ENCODE measurements at regions not wholly inside any gene's neighbourhood (a gene's known extent, or its start where the extent isn't known, plus 50 kb on each side); places are given as distances from the start of the nearest gene placed in this dataset.

DNA sequence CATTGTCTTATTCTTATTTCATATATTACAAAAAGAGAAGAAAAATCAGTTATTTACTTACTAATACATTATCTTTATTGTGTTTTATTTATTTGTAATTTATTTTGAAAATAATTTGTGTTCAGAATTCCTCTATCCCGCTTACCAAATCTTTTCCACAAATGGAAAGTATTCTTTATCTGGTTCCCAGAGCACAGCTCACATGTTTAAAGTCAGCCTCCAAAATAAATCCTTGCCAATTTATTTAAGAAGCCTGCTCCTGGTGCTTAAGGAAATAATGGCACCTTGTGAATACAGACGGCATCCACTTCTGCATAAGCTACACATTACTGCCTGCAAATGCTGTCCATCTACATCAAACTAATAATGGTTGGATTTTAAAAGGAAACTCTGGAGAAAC lies 435.4 kb downstream of the MTRR start:
- FAIRE-seq = no peak
- DNase-seq (ENCODE audit: extremely low spot score, insufficient read length, low read depth) = no peak

- no peak for FAIRE-seq
- DNase-seq (ENCODE audit: extremely low spot score, insufficient read length, low read depth) = no peak
Observed at GRCh38 chr5:8306288-8306896, 437.4 kb downstream of the MTRR start.

GRCh38 chr5:8314965-8315364 lies 446.0 kb downstream of the MTRR start:
- FAIRE-seq (no peak), DNase-seq (ENCODE audit: extremely low spot score, insufficient read length, low read depth) (no peak)

GRCh38 chr5:8316608-8317280 lies 447.8 kb downstream of the MTRR start:
- FAIRE-seq = no peak
- DNase-seq (ENCODE audit: extremely low spot score, insufficient read length, low read depth) = no peak

DNA sequence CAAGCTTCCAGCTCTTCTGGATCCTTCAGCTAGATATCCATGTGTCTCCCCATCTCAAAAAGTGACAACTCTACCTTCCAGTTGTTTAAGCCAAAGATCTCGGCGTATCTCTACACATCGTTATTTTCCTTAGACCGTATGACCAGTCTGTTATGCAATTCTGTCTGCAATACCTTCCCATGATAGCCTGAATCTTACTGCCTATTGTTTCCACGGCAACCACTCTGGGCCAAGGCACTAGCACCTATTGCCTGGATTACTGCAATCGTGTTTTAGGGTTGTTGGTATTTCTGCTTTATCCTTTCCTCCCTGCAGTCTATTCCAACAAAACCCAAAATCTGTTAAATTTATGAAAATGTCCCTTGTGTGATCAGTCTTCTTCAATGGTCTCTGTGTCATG lies 448.4 kb downstream of the MTRR start:
- FAIRE-seq (no peak), DNase-seq (ENCODE audit: extremely low spot score, insufficient read length, low read depth) (no peak)

- no peak for DNase-seq (ENCODE audit: extremely low spot score, insufficient read length, low read depth)
- FAIRE-seq = no peak
Observed at GRCh38 chr5:8320244-8320643, 451.3 kb downstream of the MTRR start.

DNA sequence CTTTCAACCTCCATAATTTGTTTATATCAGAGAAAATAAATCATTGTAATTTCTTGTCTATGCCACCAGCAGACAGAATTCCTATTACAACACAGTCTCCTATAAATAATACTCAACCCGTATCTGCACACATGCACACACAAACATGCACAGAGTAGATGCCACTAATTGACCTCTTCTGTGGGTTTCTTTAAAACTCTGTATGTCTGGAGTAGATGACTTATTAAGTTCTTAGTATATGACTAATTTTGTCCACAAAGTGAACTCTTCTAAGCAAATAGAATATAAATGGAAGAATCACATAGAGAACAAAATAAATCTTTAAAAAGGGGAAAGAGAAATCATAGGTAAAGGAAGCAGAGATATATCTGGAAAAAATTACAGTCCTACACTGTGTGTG lies 452.3 kb downstream of the MTRR start:
- DNase-seq (ENCODE audit: extremely low spot score, insufficient read length, low read depth) (no peak), FAIRE-seq (no peak)

- FAIRE-seq (no peak), DNase-seq (ENCODE audit: extremely low spot score, insufficient read length, low read depth) (no peak)
Observed at GRCh38 chr5:8322484-8322883, 453.5 kb downstream of the MTRR start.

DNA sequence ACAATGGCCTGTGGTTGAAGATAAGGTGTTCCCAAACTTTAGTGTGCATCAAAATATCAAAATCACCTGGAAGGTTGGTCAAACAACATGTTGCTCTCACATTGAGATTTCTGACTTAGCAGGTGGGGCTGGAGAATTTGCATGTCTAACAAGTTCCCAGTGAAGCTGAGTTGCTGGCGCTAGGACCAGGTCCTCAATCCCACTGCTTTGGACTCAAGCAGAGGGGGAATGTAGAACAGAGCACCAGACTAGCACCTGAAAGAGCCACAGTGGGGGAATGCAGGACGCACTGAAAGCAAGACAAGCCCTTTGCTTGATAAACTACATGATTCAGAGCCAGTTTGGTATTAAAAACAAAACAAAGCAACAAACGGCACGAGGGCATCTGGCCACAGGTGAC lies 458.1 kb downstream of the MTRR start:
- DNase-seq (ENCODE audit: extremely low spot score, insufficient read length, low read depth) = no peak
- no peak for FAIRE-seq

DNA sequence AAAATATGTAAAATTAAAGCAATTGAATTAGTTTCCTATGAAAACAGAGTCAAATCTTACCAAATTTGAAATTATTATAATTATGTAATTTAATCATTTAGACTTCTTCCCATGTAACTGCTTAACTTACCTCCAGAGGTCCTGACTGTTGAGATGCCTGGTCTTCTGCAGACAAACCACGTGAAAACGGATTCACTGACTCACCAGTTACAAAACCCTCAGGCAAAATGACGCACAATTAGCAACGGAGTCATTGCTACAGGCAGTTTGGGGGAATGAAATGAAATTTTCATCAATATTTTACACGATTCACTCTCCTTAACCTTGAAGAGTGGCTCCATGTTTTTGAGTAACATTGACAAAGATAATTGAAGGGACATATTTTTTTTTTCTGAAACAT lies 460.8 kb downstream of the MTRR start:
- no peak for FAIRE-seq
- no peak for DNase-seq (ENCODE audit: extremely low spot score, insufficient read length, low read depth)

GRCh38 chr5:8332666-8333445 lies 463.9 kb downstream of the MTRR start:
- FAIRE-seq (no peak), DNase-seq (ENCODE audit: extremely low spot score, insufficient read length, low read depth) (no peak)

DNA sequence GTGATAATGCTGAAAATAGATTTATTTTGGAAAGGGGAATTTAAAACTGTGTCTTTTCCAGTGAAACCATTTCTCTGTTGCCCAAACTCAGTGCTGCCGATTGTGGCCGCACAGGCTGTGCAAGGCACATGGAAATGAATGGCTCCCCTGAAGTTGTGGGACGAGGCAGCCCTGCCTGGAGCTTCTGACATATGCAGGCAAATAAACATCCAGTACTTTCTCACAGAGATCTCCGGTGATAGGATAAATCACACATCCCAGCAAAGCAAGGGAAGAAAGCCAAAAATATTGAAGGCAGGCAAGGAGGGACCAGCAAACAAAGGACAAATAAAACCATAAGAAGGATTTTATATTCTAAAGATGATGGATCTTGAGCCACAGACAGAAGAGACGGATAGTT lies 464.5 kb downstream of the MTRR start:
- FAIRE-seq = no peak
- DNase-seq (ENCODE audit: extremely low spot score, insufficient read length, low read depth) = no peak

- FAIRE-seq (no peak), DNase-seq (ENCODE audit: extremely low spot score, insufficient read length, low read depth) (no peak)
Observed at GRCh38 chr5:8333977-8334376, 465.0 kb downstream of the MTRR start.

DNA sequence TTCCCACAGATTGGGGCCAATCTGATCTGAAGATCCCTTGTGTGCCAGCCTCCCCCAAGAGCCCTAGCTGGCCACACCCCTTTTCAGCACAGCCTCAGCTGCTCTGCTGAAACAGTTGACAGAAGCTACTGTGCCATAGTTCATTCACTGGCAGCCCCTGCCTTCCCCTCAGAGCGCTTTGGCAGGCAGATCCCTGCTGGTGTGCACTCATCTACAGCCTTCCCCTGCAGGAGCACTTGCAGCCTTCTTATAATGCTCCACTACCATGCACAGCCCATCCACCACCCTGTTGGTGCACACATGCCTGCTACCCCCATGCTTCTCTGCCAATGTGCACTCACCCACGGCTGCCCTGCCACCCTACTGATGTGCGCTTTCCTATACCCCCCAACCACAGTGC lies 471.3 kb downstream of the MTRR start:
- FAIRE-seq = no peak

DNA sequence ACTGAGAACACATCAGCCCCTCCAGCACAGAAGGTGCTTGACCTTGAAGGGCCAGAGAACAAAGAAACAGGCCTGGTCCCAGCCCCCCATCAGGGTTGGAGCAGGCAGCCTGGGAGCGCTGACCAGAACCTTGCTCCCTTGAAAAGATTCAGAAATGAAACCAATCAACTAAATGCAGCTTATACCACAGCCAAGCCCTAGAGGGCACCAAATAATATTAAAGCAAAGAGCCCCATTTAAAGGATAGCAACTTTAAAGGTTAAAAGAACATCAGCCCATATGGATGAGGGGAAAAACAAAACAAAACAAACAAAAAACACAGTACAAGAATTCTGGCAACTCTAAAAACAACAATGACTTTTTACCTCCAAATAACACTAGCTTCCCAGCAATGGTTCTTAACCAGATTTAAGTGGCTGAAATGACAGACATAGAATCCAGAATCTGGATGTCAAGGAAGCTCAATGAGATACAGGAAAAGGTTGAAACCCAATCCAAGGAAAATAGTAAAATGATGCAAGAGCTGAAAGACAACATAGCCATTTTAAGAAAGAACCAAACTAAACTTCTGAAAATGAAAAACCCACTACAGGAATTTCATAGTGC lies 471.9 kb downstream of the MTRR start:
- DNase-seq (ENCODE audit: extremely low spot score, insufficient read length, low read depth) (no peak), FAIRE-seq (no peak)

More for the DNA sequence above, 471.3 kb downstream of the MTRR start:
- no peak for DNase-seq (ENCODE audit: extremely low spot score, insufficient read length, low read depth)

- no peak for FAIRE-seq
- no peak for DNase-seq (ENCODE audit: extremely low spot score, insufficient read length, low read depth)
Observed at GRCh38 chr5:8341406-8341805, 472.5 kb downstream of the MTRR start.

- no peak for FAIRE-seq
- DNase-seq (ENCODE audit: extremely low spot score, insufficient read length, low read depth) = no peak
Observed at GRCh38 chr5:8347984-8348383, 479.0 kb downstream of the MTRR start.

DNA sequence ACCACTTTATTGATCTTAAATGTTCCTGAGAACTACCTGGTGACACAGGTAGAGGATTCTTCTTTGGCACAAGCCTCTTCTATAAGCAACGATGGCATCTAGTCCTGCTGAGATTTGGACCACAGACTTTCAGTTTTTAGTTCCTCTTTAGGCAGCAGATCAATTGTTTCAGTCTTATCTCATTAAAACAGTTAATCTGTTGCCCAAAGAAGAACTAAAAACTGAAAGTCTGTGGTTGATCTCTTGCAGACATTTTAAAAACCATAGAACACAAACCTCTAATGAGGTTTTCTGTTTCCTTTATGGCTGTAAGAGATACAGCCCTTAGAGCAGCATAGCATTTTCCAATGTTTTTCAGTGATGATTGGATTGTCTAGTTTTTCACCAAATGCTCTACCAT lies 480.9 kb downstream of the MTRR start:
- DNase-seq (ENCODE audit: extremely low spot score, insufficient read length, low read depth) (no peak), FAIRE-seq (peak; percentile 69)

DNA sequence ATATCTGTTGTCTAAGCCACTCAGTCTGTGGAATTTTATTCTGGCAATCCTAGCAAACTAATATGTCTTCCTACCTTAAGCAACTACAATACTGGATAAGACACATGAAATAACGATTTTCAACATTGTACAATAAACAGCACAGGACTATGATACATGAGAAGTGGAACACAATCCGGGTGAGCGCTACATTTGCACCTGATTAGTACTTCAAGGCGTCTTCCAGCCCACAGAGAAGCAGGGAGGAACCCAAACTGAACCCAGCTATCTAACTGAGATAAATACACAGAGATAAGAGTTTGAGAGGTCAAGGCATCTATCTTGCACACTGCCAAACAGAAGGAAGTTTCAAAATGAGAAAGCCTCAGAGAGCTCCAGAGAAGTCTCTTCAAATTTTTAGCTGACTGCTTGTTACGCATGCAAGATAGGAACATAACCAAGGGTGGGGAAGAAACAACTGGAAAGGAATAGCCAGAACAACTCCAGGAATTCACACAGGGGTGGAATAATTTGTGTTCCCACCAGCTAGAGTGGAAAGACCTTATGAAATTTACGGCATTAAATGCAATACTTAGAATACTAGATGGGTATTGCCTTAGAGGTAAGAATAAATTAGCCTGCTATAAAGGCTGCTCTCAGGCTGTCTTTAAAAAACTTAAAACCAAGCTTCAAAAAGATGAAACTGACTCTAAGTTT lies 481.8 kb downstream of the MTRR start:
- no peak for DNase-seq (ENCODE audit: extremely low spot score, insufficient read length, low read depth)
- no peak for FAIRE-seq

- FAIRE-seq (no peak), DNase-seq (ENCODE audit: extremely low spot score, insufficient read length, low read depth) (no peak)
Observed at GRCh38 chr5:8355981-8356380, 487.0 kb downstream of the MTRR start.

Measured in GM18507 (cell line).